ENCODE measurements at regions not wholly inside any gene's neighbourhood (a gene's known extent, or its start where the extent isn't known, plus 50 kb on each side); places are given as distances from the start of the nearest gene placed in this dataset.

DNA sequence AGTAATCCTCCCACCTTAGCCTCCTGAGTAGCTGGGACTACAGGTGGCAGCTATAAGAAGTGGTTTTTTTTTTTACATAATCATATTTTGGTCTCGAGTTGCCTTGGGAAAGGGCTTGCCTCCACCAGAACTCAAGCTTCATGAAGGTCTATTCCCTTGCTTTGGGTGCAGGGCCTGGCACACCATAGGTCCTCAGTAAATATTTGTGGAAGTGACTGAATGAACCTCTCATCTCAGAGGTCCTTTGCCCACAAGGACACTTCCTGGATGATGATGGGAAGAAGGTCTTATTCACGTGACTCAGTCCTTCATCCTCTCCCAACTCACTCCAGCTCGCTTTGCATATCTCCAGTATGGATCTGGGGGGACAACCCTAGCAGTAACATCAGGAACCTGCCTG is 114.0 kb upstream of the MED13L start:
- TF ChIP-seq, protein P1, sequence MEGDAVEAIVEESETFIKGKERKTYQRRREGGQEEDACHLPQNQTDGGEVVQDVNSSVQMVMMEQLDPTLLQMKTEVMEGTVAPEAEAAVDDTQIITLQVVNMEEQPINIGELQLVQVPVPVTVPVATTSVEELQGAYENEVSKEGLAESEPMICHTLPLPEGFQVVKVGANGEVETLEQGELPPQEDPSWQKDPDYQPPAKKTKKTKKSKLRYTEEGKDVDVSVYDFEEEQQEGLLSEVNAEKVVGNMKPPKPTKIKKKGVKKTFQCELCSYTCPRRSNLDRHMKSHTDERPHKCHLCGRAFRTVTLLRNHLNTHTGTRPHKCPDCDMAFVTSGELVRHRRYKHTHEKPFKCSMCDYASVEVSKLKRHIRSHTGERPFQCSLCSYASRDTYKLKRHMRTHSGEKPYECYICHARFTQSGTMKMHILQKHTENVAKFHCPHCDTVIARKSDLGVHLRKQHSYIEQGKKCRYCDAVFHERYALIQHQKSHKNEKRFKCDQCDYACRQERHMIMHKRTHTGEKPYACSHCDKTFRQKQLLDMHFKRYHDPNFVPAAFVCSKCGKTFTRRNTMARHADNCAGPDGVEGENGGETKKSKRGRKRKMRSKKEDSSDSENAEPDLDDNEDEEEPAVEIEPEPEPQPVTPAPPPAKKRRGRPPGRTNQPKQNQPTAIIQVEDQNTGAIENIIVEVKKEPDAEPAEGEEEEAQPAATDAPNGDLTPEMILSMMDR (IDR thresholded peaks at IDR 0.05), result no peak
- no peak for TF ChIP-seq EZH2 (IDR thresholded peaks at IDR 0.05; ENCODE audit: borderline replicate concordance, insufficient read depth, low read depth, low read length, poor library complexity, severe bottlenecking)

All from B cell (primary cell).